ENCODE measurements at regions not wholly inside any gene's neighbourhood (a gene's known extent, or its start where the extent isn't known, plus 50 kb on each side); places are given as distances from the start of the nearest gene placed in this dataset.

- TF ChIP-seq POLR2AphosphoS5 (IDR thresholded peaks at IDR 0.05; ENCODE audit: low read depth, low read length), result no peak
- no peak for TF ChIP-seq REST (IDR thresholded peaks at IDR 0.05; ENCODE audit: insufficient read depth in 1 of 2, low read depth in 2 of 2, low read length in 2 of 2)
- TF ChIP-seq FOXP2 (optimal IDR thresholded peaks at IDR 0.05; ENCODE audit: borderline replicate concordance, extremely low read depth, extremely low read length, insufficient read depth), result no peak
- no peak for TF ChIP-seq TAF1 (IDR thresholded peaks at IDR 0.05; ENCODE audit: borderline replicate concordance, insufficient read depth, low read length)
- no peak for TF ChIP-seq SIN3A (IDR thresholded peaks at IDR 0.05; ENCODE audit: borderline replicate concordance, insufficient read depth, low read length)
Measured at GRCh38 chr3:76063019-76063418, 277.7 kb upstream of the ZNF717 start.

GRCh38 chr3:76063811-76064210 lies 278.5 kb upstream of the ZNF717 start:
- TF ChIP-seq SIN3A (IDR thresholded peaks at IDR 0.05; ENCODE audit: borderline replicate concordance, insufficient read depth, low read length) (no peak), REST (IDR thresholded peaks at IDR 0.05; ENCODE audit: insufficient read depth in 1 of 2, low read depth in 2 of 2, low read length in 2 of 2) (no peak), TAF1 (IDR thresholded peaks at IDR 0.05; ENCODE audit: borderline replicate concordance, insufficient read depth, low read length) (no peak), POLR2AphosphoS5 (IDR thresholded peaks at IDR 0.05; ENCODE audit: low read depth, low read length) (no peak), FOXP2 (optimal IDR thresholded peaks at IDR 0.05; ENCODE audit: borderline replicate concordance, extremely low read depth, extremely low read length, insufficient read depth) (no peak)

DNA sequence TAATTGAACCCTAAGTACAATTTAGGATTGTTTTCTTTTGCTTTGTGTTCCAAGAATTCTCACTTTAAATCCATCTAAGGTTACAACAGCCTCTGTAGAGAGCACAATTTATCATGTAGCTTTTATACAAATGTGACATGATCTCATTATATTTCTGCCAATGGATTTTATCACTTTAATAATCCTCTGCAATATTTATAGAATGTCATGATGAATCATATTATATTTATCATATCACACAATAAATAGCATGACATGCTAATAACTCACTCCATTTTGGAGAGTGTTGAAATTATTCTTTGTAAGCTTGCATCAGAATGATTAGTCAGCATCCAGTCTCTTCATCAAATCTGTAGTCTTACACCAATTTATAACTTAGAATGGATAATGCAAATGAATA lies 280.6 kb upstream of the ZNF717 start:
- no peak for TF ChIP-seq FOXP2 (optimal IDR thresholded peaks at IDR 0.05; ENCODE audit: borderline replicate concordance, extremely low read depth, extremely low read length, insufficient read depth)
- TF ChIP-seq SIN3A (IDR thresholded peaks at IDR 0.05; ENCODE audit: borderline replicate concordance, insufficient read depth, low read length), result no peak
- TF ChIP-seq REST (IDR thresholded peaks at IDR 0.05; ENCODE audit: insufficient read depth in 1 of 2, low read depth in 2 of 2, low read length in 2 of 2), result no peak
- no peak for TF ChIP-seq POLR2AphosphoS5 (IDR thresholded peaks at IDR 0.05; ENCODE audit: low read depth, low read length)
- no peak for TF ChIP-seq TAF1 (IDR thresholded peaks at IDR 0.05; ENCODE audit: borderline replicate concordance, insufficient read depth, low read length)

GRCh38 chr3:76078101-76078500 lies 292.8 kb upstream of the ZNF717 start:
- TF ChIP-seq REST (IDR thresholded peaks at IDR 0.05; ENCODE audit: insufficient read depth in 1 of 2, low read depth in 2 of 2, low read length in 2 of 2) (no peak), SIN3A (IDR thresholded peaks at IDR 0.05; ENCODE audit: borderline replicate concordance, insufficient read depth, low read length) (no peak), TAF1 (IDR thresholded peaks at IDR 0.05; ENCODE audit: borderline replicate concordance, insufficient read depth, low read length) (no peak), POLR2AphosphoS5 (IDR thresholded peaks at IDR 0.05; ENCODE audit: low read depth, low read length) (no peak)

GRCh38 chr3:76083992-76084391 lies 298.6 kb upstream of the ZNF717 start:
- no peak for TF ChIP-seq POLR2AphosphoS5 (IDR thresholded peaks at IDR 0.05; ENCODE audit: low read depth, low read length)
- no peak for TF ChIP-seq REST (IDR thresholded peaks at IDR 0.05; ENCODE audit: insufficient read depth in 1 of 2, low read depth in 2 of 2, low read length in 2 of 2)
- no peak for TF ChIP-seq SIN3A (IDR thresholded peaks at IDR 0.05; ENCODE audit: borderline replicate concordance, insufficient read depth, low read length)
- TF ChIP-seq FOXP2 (optimal IDR thresholded peaks at IDR 0.05; ENCODE audit: borderline replicate concordance, extremely low read depth, extremely low read length, insufficient read depth), result no peak
- TF ChIP-seq TAF1 (IDR thresholded peaks at IDR 0.05; ENCODE audit: borderline replicate concordance, insufficient read depth, low read length), result no peak
